K562 (cell line): ENCODE measurements at regions not wholly inside any gene's neighbourhood (a gene's known extent, or its start where the extent isn't known, plus 50 kb on each side); places are given as distances from the start of the nearest gene placed in this dataset.
A peak's percentile ranks its signal among the peaks of the same experiment; 100 is the strongest.

Experiments
- ATAC-seq: fragments of 200-7000 bp; cut with Tn5 transposase; 3 replicates; pipeline ENCODE4 v1.9.1; 2020; ENCODE audit warnings: moderate library complexity
- BruUV-seq: library from RNA; stranded (reverse); fragments of 400-500 nt; replicated peaks from 2 replicates; lab custom pipeline; 2021; lab: Mats Ljungman, UMichigan
- CTCF ChIA-PET: fragments of 300-600 bp; formaldehyde crosslinking; extraction: SDS; loops from one replicate; lab custom pipeline; 2021; ENCODE audit warnings: low intra/inter-chr PET ratio; lab: Yijun Ruan, JAX
- POLR2A ChIA-PET: fragments of 300-600, 350-650 bp; sonication (Branson Sonifier 250); formaldehyde crosslinking; extraction: SDS; loops from one replicate; lab custom pipeline; 2021; ENCODE audit warnings: antibody characterized with exemption, inconsistent platforms; lab: Yijun Ruan, JAX
- DNase-seq, 4 experiments: peaks; one replicate each; pipeline versions ENCODE4 v3.0.0 to v3.0.0-alpha.2; 2011 to 2018; ENCODE audit warnings: low spot score in 3 of 4, mixed read lengths in 3 of 4; ENCODE audit errors: extremely low read depth in 1 of 4
- FAIRE-seq: peaks from 2 replicates; lab custom pipeline; 2011; peaks lifted over from hg19 to GRCh38; lab: Jason Lieb, UNC
- H2AFZ ChIP-seq: 2 replicates; pipeline ENCODE4 v1.6.0; 2011; ENCODE audit warnings: low read depth, low read length, control low read depth, inconsistent platforms
- H3K27ac ChIP-seq: fragments of 200-600 bp; 3 replicates; pipeline ENCODE4 v1.8.0; 2011; ENCODE audit warnings: low read depth, mild to moderate bottlenecking, control low read depth, inconsistent platforms, low read length, moderate library complexity, mixed read lengths; ENCODE audit errors: extremely low read depth
- H3K27me3 ChIP-seq, 2 experiments: fragments of 300-600 bp in 1 of 2; 2 replicates in 1 of 2; 3 replicates in 1 of 2; pipeline versions ENCODE4 v1.6.0 to v1.8.0; 2011; ENCODE audit warnings: inconsistent platforms in 2 of 2, low read length in 2 of 2, mild to moderate bottlenecking in 1 of 2, mixed read lengths in 1 of 2, moderate library complexity in 1 of 2; ENCODE audit not compliant: control insufficient read depth in 2 of 2, insufficient read depth in 2 of 2
- H3K36me3 ChIP-seq: fragments of 300-600 bp; 3 replicates; pipeline ENCODE4 v1.8.0; 2011; ENCODE audit warnings: mild to moderate bottlenecking, low read length, inconsistent platforms; ENCODE audit not compliant: control insufficient read depth, insufficient read depth
- H3K4me1 ChIP-seq, 2 experiments: fragments of 200-600 bp in 1 of 2; replicated peaks in 1 of 2; 2 replicates in 1 of 2; 3 replicates in 1 of 2; pipeline versions ENCODE4 v1.5.1 to v1.8.0; 2011; ENCODE audit warnings: inconsistent platforms in 2 of 2, low read length in 2 of 2, mild to moderate bottlenecking in 1 of 2, mixed read lengths in 1 of 2, moderate library complexity in 1 of 2; ENCODE audit not compliant: control insufficient read depth in 2 of 2, insufficient read depth in 2 of 2
- H3K4me2 ChIP-seq: 2 replicates; pipeline ENCODE4 v1.6.1; 2011; ENCODE audit warnings: low read length, control low read depth, inconsistent platforms, mixed read lengths; ENCODE audit not compliant: insufficient read depth
- H3K4me3 ChIP-seq: fragments of 200-600 bp; sonication (generic), shearing (Covaris generic); 2 replicates; pipeline ENCODE4 v1.5.1; 2016; ENCODE audit warnings: control low read depth, inconsistent platforms
- H3K79me2 ChIP-seq: fragments of 200-600 bp; 3 replicates; pipeline ENCODE4 v1.8.0; 2011; ENCODE audit warnings: low read length, inconsistent platforms; ENCODE audit not compliant: control insufficient read depth, insufficient read depth
- H3K9ac ChIP-seq, 2 experiments: 2 replicates each; pipeline versions ENCODE4 v1.6.0 to v1.6.1; 2011; ENCODE audit warnings: low read depth in 2 of 2, low read length in 2 of 2, control low read depth in 1 of 2, inconsistent platforms in 1 of 2, mild to moderate bottlenecking in 1 of 2, mixed read lengths in 1 of 2; ENCODE audit not compliant: insufficient read depth in 1 of 2
- H3K9me1 ChIP-seq: one replicate; pipeline ENCODE4 v1.6.0; 2011; ENCODE audit warnings: inconsistent platforms, mild to moderate bottlenecking, low read length, moderate library complexity; ENCODE audit not compliant: control insufficient read depth, insufficient read depth
- H3K9me3 ChIP-seq: replicated peaks from 2 replicates; pipeline ENCODE4 v1.5.1; 2011; ENCODE audit warnings: low read depth, low read length, inconsistent platforms; ENCODE audit not compliant: control insufficient read depth, insufficient read depth
- H4K20me1 ChIP-seq: replicated peaks from 2 replicates; pipeline ENCODE4 v1.6.1; 2011; ENCODE audit warnings: low read length, inconsistent platforms, mixed read lengths; ENCODE audit not compliant: control insufficient read depth, insufficient read depth
- HNRNPL ChIP-seq: fragments of 200-400 bp; formaldehyde crosslinking; IDR thresholded peaks from 2 replicates; pipeline ENCODE4 v1.6.1; 2017; ENCODE audit warnings: low read depth, mild to moderate bottlenecking, low read length
- ZNF134 ChIP-seq: fragments of 250-450 bp; sonication (Bioruptor Pico); conservative IDR thresholded peaks from 2 replicates; pipeline ENCODE4 v1.4.0; 2020
- WGBS: fragments of 100-300 bp; shearing (Covaris generic); methylation state at CpG from one replicate; pipeline ENCODE4 v1.1.6; 2016; ENCODE audit warnings: low coverage, mixed read lengths; ENCODE audit not compliant: insufficient coverage; ENCODE audit errors: missing lambda C conversion rate; 5-methylcytosine and 5-hydroxymethylcytosine counted together
- in situ Hi-C: fragments of 300-500 bp; cut with MboI; formaldehyde crosslinking; loops from 4 replicates; pipeline ENCODE4 v1.15.0; 2018; ENCODE audit warnings: inconsistent platforms, mixed read lengths
- intact Hi-C: fragments of 100-400 bp; cut with micrococcal nuclease; formaldehyde crosslinking; loops from 2 replicates; pipeline ENCODE4 v1.14.2; 2022
- TF ChIP-seq, protein P1 (sequence below): fragments of 450-650 bp; IDR thresholded peaks from 2 replicates; pipeline ENCODE4 v1.6.1; 2018; ENCODE audit not compliant: partially characterized antibody
- TF ChIP-seq, protein P2 (sequence below): fragments of 200-800 bp; sonication (Bioruptor generic); IDR thresholded peaks from 2 replicates; pipeline ENCODE4 v1.6.1; 2016; ENCODE audit warnings: missing genetic modification characterization, missing compliant biosample characterization
- TF ChIP-seq, protein P3 (sequence below), 2 experiments: IDR thresholded peaks in 1 of 2; conservative IDR thresholded peaks in 1 of 2; 2 replicates each; pipeline ENCODE4 v1.6.1; 2016; ENCODE audit warnings: low read depth in 2 of 2, mild to moderate bottlenecking in 1 of 2, missing compliant biosample characterization in 1 of 2, missing genetic modification characterization in 1 of 2, moderate library complexity in 1 of 2
- TF ChIP-seq, protein P4 (sequence below): fragments of 250-450 bp; sonication (Bioruptor Pico); IDR thresholded peaks from 2 replicates; pipeline ENCODE4 v1.5.0; 2021

DNA sequence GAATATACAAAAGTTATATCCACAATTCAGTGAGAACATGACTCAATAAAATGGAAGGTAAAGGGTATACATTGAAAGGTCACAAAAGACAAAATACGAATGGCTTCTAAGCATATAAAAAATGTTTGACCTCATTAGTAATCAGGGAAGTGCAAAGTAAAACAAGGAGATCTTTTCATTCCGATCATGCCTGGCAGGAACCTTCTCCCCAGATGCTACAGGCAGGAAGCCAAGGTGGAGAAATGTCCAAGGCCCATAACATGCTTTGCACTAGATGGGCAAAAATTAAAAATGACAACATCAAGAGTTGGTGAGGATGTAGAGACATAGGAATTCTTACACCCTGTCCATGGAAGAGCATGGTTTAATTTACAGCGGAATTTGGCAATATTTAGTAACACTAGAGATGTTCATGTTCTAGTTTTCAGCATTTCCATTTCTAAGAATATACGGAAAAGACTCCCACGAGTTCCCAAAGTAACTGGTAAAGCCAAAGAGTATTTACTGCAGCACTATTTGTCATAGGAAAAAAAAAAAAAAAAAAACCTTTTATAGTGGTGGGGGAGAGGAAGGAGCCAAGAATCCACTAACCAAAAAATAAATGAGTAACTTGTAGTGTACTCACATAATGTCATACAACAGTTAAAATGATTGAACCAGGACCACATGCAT, 184.5 kb upstream of the KAZN start (continued):
- TF ChIP-seq, protein P1, sequence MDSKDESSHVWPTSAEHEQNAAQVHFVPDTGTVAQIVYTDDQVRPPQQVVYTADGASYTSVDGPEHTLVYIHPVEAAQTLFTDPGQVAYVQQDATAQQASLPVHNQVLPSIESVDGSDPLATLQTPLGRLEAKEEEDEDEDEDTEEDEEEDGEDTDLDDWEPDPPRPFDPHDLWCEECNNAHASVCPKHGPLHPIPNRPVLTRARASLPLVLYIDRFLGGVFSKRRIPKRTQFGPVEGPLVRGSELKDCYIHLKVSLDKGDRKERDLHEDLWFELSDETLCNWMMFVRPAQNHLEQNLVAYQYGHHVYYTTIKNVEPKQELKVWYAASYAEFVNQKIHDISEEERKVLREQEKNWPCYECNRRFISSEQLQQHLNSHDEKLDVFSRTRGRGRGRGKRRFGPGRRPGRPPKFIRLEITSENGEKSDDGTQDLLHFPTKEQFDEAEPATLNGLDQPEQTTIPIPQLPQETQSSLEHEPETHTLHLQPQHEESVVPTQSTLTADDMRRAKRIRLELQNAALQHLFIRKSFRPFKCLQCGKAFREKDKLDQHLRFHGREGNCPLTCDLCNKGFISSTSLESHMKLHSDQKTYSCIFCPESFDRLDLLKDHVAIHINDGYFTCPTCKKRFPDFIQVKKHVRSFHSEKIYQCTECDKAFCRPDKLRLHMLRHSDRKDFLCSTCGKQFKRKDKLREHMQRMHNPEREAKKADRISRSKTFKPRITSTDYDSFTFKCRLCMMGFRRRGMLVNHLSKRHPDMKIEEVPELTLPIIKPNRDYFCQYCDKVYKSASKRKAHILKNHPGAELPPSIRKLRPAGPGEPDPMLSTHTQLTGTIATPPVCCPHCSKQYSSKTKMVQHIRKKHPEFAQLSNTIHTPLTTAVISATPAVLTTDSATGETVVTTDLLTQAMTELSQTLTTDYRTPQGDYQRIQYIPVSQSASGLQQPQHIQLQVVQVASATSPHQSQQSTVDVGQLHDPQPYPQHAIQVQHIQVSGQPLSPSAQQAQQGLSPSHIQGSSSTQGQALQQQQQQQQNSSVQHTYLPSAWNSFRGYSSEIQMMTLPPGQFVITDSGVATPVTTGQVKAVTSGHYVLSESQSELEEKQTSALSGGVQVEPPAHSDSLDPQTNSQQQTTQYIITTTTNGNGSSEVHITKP: no peak

DNA sequence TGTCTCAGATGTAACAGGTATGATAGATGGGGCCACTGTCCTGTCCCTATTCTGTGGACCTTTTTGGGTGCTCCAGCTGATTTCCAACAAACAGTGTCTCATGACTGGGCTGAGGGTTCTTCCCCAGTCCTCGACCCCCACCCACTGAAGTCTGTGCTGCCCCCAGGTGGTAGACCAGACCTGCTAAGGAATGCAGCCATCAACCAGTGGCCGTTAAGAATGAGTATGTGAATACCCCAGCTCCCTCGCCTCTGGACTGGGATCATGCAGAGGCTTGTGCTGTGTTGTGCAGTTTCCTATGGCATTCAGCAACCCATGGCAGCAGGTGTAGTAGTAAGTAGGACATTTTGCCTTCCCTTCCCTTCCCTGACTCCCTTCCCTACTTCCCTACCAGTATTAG, 183.1 kb upstream of the KAZN start:
- CTCF ChIA-PET: no interaction called here
- POLR2A ChIA-PET: interaction anchor here (0.8 kb wide), 1 partner anchor 8 kb away, joined by 3 read pairs; no protein-coding TSS in a partner anchor
- no peak for FAIRE-seq
- no peak overlapping the region for H3K9ac ChIP-seq
- H3K4me1 ChIP-seq: peaks cover 7 to 9% of the 10 kb centered on the region in 2 experiments; a peak in 4 of 5 replicates
- no peaks in the 10 kb centered on the region for H4K20me1 ChIP-seq
- H3K27ac ChIP-seq: no peak overlapping the region
- 49% methylated on average over 3 of the region's 3 CpGs for WGBS
- peak; percentile 70 for ATAC-seq
- peaks cover 25% of the 10 kb centered on the region for H3K79me2 ChIP-seq
- peak overlapping the region; percentile 33 for H2AFZ ChIP-seq
- no peaks in the 10 kb centered on the region for H3K27me3 ChIP-seq
- in situ Hi-C loops: no loop called here
- H3K4me3 ChIP-seq: no peak overlapping the region
- peak overlapping the region; percentile 12; the same call in 1 of the 2 replicates for H3K4me2 ChIP-seq
- no peaks in the 10 kb centered on the region; the same call in 1 of the 2 replicates for H3K9me3 ChIP-seq
- BruUV-seq: no TSS peak
- H3K36me3 ChIP-seq: no peaks in the 10 kb centered on the region
- H3K9me1 ChIP-seq: no peaks in the 10 kb centered on the region
- intact Hi-C loops: no loop called here
- peak; percentile 34 to 54 (median 40) for DNase-seq
- TF ChIP-seq, protein P2, sequence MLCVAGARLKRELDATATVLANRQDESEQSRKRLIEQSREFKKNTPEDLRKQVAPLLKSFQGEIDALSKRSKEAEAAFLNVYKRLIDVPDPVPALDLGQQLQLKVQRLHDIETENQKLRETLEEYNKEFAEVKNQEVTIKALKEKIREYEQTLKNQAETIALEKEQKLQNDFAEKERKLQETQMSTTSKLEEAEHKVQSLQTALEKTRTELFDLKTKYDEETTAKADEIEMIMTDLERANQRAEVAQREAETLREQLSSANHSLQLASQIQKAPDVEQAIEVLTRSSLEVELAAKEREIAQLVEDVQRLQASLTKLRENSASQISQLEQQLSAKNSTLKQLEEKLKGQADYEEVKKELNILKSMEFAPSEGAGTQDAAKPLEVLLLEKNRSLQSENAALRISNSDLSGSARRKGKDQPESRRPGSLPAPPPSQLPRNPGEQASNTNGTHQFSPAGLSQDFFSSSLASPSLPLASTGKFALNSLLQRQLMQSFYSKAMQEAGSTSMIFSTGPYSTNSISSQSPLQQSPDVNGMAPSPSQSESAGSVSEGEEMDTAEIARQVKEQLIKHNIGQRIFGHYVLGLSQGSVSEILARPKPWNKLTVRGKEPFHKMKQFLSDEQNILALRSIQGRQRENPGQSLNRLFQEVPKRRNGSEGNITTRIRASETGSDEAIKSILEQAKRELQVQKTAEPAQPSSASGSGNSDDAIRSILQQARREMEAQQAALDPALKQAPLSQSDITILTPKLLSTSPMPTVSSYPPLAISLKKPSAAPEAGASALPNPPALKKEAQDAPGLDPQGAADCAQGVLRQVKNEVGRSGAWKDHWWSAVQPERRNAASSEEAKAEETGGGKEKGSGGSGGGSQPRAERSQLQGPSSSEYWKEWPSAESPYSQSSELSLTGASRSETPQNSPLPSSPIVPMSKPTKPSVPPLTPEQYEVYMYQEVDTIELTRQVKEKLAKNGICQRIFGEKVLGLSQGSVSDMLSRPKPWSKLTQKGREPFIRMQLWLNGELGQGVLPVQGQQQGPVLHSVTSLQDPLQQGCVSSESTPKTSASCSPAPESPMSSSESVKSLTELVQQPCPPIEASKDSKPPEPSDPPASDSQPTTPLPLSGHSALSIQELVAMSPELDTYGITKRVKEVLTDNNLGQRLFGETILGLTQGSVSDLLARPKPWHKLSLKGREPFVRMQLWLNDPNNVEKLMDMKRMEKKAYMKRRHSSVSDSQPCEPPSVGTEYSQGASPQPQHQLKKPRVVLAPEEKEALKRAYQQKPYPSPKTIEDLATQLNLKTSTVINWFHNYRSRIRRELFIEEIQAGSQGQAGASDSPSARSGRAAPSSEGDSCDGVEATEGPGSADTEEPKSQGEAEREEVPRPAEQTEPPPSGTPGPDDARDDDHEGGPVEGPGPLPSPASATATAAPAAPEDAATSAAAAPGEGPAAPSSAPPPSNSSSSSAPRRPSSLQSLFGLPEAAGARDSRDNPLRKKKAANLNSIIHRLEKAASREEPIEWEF (CRISPR knock-in tag): no peak
- TF ChIP-seq HNRNPL (no peak), ZNF134 (CRISPR knock-in tag) (no peak)
- TF ChIP-seq, protein P3, sequence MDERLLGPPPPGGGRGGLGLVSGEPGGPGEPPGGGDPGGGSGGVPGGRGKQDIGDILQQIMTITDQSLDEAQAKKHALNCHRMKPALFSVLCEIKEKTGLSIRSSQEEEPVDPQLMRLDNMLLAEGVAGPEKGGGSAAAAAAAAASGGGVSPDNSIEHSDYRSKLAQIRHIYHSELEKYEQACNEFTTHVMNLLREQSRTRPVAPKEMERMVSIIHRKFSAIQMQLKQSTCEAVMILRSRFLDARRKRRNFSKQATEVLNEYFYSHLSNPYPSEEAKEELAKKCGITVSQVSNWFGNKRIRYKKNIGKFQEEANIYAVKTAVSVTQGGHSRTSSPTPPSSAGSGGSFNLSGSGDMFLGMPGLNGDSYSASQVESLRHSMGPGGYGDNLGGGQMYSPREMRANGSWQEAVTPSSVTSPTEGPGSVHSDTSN (CRISPR knock-in tag; IDR thresholded peaks at IDR 0.05; ENCODE audit: low read depth): no peak
- TF ChIP-seq, protein P3 (tag; conservative IDR thresholded peaks at IDR 0.05; ENCODE audit: low read depth): no peak
- TF ChIP-seq, protein P4, sequence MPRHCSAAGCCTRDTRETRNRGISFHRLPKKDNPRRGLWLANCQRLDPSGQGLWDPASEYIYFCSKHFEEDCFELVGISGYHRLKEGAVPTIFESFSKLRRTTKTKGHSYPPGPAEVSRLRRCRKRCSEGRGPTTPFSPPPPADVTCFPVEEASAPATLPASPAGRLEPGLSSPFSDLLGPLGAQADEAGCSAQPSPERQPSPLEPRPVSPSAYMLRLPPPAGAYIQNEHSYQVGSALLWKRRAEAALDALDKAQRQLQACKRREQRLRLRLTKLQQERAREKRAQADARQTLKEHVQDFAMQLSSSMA (CRISPR knock-in tag): no peak
